Stimulated activated naive CD4-positive, alpha-beta T cell treated with Interleukin-2 at 50 U/mL for 16 hours (primary cell): ENCODE measurements at regions not wholly inside any gene's neighbourhood (a gene's known extent, or its start where the extent isn't known, plus 50 kb on each side); places are given as distances from the start of the nearest gene placed in this dataset.
"Not testable (repeated sequence)": the region's sequence is repeated elsewhere in the genome, so short reads cannot be mapped to it uniquely, and the experiment has no call there.

Experiments used
- DNase-seq: peaks from one replicate; lab custom pipeline; 2025; lab: John Stamatoyannopoulos, UW

- not testable (repeated sequence) for DNase-seq
These were observed 249.7 kb downstream of the TMEM121 start for GRCh38 chr14:105776112-105776511.

GRCh38 chr14:105776924-105777323, 250.5 kb downstream of the TMEM121 start:
- DNase-seq: no peak

DNA sequence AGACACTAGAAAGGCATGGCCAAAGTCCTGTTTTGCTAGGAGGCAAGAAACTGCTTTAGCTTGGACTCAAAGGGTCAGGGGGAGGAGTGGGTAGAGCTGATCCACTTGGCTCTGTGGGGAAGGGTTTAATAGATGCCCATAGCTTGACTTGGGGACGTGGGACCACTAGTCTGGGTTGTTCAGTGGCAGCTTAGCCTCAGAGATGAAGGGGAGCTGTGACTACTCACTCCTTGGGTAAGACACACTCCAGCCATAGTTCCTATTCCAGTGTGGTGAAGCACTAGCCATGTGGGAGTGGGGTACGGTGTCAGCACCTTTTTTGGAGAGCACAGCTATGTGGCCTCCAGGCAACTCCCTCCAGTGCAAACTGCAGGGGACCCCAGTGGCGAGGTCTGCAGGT, 257.3 kb downstream of the TMEM121 start:
- DNase-seq: no peak

DNA sequence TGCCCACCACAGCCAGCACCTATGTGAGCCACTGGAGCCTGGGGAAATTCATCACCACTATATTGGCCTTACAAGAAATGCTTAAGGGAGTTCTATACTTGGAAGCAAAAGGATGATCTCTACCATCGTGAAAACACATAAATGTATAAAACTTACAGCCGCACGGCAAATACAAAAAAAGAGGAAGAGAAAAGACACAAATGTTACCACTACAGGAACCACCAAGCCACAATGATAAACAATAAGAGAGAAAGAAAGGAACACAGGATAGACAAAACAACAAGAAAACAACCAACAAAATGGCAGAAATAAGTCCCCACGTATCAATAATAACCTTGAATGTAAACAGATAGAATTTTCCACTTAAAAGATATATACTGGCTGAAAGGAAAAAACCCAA, 267.5 kb downstream of the TMEM121 start:
- no peak for DNase-seq

GRCh38 chr14:105797546-105797945, 271.2 kb downstream of the TMEM121 start:
- DNase-seq: no peak

- DNase-seq: no peak
These were observed 279.3 kb downstream of the TMEM121 start for GRCh38 chr14:105805701-105806100.

DNA sequence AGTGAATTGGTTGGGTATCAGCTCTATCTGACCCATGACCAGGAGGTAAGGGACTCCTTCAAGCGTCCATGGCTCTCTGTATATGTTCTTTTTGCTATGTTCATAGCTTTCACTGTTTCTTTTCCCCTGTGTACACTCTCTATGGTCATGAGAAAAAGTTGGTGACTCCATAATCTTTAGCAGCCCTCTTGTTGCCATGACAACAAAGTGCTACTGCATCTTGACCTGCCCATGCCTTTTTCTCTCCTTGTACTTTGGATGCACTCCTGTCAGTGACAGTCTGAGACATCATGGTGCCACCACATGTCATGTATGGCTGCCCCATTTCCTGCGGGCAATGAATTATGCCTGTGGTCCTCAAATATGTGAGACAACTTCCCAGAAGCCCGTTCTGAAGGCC, 280.2 kb downstream of the TMEM121 start:
- no peak for DNase-seq

DNA sequence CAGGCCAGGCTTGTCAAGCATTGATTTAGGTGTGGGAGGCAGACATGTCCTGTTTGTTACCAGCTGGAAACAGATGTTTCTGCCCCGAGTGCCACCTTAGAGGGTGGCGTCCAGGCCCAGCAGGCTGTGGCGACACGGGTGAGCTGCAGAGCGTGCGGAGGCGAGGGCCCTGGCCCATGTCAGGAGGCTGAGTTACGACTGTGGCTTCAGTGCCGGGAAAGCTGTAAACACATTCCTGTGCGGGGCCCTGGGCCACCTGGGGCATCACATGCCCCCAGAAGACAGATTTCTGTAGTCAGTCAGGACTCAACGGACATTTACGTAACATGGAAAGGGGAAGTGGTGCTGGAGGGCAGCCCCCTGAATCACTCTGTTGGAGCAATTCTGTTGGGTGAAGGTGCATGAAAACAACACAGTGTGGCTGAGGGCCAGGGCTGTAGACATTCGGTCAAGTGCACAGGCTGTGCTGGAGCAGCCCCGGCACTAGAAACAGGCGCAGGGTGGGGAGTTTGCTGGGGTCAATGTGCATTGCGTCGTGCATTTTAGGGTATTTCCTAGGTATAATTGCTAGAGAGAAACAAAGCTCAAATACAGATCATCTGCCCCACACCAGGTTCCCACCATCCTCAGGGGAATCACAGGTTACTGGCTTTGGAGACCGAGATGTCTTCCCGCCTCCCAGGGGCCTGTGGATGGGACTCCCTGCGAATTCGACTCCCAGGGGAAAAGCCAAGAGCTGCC, 291.8 kb downstream of the TMEM121 start:
- DNase-seq: no peak

DNA sequence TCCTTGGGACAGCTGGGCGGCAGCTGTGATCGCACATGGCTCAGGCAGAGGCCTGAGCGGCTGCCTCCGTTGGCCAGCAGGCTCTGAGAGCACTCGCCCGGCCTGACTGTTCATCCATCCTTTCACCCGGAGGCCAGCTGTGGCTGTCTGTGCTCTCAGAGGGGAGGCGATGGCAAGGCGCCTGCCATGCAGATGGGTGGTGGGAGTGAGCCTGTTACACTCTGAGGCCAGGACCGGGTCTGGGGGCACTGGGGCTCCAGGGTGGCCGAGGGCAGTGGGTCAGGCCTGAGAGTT, 292.3 kb downstream of the TMEM121 start:
- no peak for DNase-seq

DNA sequence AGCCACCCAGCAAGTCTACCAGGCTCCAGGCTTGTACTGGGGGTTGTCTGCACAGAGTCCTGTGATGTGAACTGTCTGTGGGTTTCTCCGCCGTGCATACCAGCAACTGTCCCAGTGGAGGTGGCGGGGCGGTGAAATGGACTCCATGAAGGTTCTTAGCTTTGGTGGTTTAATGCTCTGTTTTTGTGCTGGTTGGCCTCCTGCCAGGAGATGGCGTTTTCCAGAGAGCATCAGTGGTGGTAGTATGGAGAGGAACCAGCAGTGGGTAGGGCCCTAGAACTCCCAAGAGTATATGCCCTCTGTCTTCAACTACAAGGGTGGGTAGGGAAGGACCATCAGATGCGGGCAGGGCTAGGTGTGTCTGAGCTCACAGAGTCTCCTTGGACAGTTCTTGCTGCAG, 303.8 kb downstream of the TMEM121 start:
- DNase-seq: no peak

DNA sequence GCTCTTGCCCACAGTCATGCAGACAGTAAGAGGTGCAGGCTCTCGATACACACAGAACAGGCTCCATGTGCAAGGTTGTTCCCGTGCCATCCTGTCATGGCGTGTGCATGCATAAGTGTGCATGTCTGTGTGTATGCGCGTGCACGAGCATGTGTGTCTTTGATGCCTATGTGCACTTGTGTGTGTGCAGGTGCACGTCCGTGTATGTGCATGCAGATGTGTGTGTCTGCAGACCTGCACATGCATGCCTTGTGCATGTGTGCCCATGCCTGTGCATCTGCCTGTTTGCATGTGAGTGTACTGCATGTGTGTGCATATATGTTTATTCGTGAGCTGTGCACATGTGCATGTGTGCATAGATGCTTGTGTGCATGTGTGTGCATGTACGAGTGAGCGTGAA, 309.8 kb downstream of the TMEM121 start:
- no peak for DNase-seq

GRCh38 chr14:105836730-105837129, 310.3 kb downstream of the TMEM121 start:
- DNase-seq: no peak

GRCh38 chr14:105837349-105838063, 311.1 kb downstream of the TMEM121 start:
- no peak for DNase-seq

- DNase-seq: no peak
These were observed 311.7 kb downstream of the TMEM121 start for GRCh38 chr14:105838107-105838506.

DNA sequence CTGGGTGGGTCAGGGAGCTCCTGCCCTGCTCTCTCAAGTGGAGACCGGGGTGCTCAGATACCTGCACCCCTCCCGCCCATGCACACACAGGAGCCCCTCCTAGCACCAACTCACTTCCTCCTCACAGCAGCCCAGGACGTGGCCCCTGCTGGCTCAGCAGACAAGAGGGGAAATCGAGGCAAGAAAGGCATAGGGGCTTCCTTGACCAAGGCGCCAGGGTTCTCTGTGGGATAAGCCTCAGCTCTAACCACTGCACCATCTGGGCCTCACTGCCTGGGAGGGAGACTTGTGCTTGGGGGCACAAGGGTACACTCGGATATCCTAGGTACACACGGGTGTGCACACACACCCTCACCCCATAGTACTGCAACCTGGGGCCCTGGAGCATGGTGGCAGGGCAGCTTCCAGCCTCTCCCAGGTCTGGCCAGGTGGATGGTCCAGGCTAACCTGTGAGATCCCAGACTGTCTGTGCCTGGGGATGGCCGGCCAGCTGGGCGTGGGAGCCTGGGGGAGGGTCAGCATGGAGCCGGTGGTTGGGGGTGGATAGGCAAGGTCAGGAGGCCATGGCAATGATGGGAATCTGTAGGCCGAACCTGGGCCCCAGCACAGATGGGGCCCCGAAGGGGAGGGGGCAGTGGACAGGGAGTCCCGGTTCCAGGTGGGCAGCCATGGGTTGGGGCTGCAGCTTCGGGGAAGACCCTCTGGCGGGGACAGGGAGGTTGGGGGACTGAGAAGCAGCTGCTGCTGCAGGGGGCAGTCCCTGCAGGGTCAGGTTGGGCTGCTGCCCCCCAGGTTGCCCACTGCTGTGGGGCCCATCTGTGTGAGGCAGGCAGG, 312.4 kb downstream of the TMEM121 start:
- DNase-seq: no peak

- DNase-seq: no peak
These were observed 313.3 kb downstream of the TMEM121 start for GRCh38 chr14:105839425-105840265.

DNA sequence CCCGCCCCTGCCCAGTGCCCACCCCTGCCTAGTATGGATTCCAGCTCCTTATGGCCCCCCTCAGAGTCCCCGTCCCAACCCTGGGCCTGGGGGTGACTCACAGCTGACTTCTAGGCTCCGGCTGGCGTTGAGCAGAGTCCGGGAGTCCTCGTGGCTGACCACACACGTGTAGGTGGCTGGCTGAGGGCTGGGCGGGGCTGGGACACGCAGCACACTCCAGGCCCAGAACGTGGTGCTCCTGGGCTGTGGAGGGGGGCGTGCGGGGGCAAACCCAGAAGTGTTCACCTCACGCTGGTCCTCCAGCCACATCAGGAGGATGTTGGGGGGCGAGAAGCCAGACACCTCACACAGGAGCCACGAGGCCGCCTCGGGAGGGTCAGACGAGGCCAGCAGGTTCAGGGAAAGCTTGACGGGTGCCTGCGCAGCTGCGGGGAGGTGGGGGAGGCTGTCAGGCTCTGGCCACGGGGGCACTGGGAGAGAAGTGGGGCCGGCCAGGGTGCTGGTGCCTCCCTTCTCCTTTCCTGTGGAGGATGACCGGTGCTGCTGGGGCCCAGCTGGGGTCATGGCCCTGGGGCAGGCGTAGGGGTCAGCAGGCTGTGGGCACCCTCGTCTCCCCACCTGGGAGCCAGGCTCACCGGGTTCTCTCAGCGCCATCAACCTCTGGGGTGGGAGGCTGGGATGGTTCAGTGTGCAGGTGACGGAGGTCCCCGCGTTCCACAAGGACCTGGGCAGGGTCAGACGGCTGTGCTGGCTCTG, 314.1 kb downstream of the TMEM121 start:
- no peak for DNase-seq

DNA sequence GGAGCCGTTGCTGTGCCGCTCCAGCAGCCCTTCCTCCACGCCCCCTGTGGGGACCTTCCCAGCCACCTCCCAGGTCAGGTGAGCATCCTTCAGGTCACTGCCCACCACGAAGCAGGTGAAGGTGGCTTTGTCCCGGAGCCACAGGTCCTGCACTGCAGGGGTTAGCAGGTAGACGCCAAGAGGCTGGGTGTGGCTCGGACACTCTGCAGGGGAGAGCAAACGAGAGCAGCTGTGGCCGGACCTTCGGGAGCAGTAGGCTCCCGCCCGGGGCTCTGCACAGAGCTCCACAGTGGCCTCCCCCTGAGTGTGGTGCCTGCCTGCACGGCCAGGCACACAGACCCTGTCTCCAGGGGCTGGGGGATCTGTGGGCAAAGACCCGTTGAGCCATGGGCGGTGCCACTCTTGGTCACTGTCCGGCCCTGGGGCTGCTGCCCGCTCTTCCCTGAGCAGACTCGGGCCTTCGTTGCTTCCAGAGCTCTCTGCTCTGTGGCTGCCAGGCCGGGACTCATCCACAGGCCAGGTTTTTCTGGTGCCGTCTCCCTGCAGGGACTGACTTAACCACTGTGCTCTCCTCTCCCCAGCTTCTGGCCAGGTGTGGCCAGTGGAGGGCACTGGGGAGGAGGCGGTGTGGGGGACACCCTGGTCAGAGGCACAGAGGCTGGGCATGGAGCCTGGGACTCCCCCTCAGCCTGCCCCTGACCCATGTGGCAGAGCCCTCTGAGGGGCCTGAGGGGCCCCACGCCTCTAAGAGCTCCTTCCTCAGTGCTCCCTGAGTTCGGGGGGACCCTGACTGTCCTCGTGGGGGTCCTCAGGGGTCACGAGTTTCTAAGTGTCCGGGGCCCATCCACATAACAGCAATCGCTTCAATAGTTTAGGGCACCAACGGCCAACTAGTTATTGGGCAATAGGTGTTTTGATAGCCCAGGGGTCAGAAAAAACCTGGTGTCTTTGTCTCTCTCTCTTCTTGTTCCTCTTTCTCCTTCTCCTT, 314.9 kb downstream of the TMEM121 start:
- DNase-seq: no peak

DNA sequence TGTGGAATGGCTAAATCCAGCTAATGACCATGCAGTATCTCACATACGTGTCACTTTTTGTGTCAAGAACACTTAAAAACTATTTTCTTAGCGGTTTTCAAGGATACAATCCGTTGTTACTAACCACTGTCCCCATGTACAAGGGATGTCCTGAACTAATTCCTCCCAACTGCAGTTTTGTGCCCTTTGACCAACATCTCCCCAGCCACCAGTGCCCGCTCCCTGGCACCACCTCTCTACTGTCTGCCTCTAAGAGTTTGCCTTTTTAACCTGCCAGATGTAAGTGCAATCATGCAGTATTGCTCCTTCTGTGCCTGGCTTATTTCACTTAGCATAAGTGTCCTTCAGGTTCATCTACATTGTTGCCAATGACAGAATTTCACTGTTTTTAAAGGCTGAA, 315.7 kb downstream of the TMEM121 start:
- no peak for DNase-seq

DNA sequence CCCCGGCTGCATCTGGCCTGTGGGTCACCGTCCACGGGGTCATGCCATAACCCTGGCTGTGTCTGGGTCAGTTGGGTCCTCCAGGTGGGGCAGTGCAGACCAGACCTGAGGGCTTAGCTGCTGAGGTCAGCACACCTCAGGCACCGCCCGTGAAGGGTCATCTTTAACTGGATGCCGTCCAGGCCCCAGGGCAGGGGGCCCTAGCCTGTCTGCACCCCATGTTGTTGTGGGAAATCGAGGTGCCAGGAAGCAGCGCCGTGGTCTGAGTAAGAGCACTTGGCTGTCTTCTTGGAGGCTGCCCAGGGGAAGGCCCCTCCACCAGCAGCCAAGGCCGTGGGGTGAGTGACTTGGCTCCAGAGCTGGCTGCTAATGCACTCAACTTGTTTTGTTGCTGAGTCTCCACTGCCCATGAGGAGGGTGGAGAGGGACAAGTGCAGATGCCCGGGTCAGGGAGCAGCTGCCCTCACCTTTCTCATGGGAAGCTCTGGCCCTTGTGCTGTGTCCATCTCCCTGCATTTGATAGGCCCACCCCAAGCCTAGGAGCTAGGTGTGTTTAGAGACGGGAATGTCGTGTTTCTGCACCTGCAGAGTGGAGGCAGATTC, 317.2 kb downstream of the TMEM121 start:
- DNase-seq: no peak
